ENCODE measurements at regions not wholly inside any gene's neighbourhood (a gene's known extent, or its start where the extent isn't known, plus 50 kb on each side); places are given as distances from the start of the nearest gene placed in this dataset.

- ATAC-seq (ENCODE audit: low read depth) (no peak), DNase-seq (no peak)
- no peaks in the 10 kb centered on the region for H4K20me1 ChIP-seq (ENCODE audit: control insufficient read depth, insufficient read depth, low read length, poor library complexity, severe bottlenecking)
- no peak for TF ChIP-seq CTCF (IDR thresholded peaks at IDR 0.05)
- TF ChIP-seq EZH2 (IDR thresholded peaks at IDR 0.05; ENCODE audit: borderline replicate concordance, insufficient read depth, low read depth, low read length, poor library complexity, severe bottlenecking): no peak
- no peak overlapping the region for H3K4me3 ChIP-seq (ENCODE audit: control extremely low read depth in 1 of 5, extremely low read depth in 1 of 5, insufficient read depth in 1 of 5, low read depth in 2 of 5, low read length in 4 of 5)
- intact Hi-C loops (cut with micrococcal nuclease): no loop called here
- no peaks in the 10 kb centered on the region for H3K4me1 Mint-ChIP-seq
- no peaks in the 10 kb centered on the region for H3K9me3 Mint-ChIP-seq (ENCODE audit: insufficient read depth)
- no peaks in the 10 kb centered on the region for H3K4me1 ChIP-seq (ENCODE audit: control insufficient read depth in 2 of 2, insufficient read depth in 2 of 2, low read length in 2 of 2)
- no peak overlapping the region for H2AFZ ChIP-seq (ENCODE audit: insufficient read depth, low read depth, low read length, poor library complexity, severe bottlenecking)
- H3K4me3 Mint-ChIP-seq: no peak overlapping the region
- H3K9me3 ChIP-seq (ENCODE audit: control extremely low read depth in 1 of 3, control insufficient read depth in 2 of 3, insufficient read depth in 1 of 3, low read length in 2 of 3): no peaks in the 10 kb centered on the region
- peaks cover 28% of the 10 kb centered on the region for H3K27me3 Mint-ChIP-seq
- H3K9ac ChIP-seq (ENCODE audit: low read length): no peak overlapping the region
- CTCF ChIA-PET: no interaction called here
- H3K79me2 ChIP-seq (ENCODE audit: control insufficient read depth, insufficient read depth, low read length): no peaks in the 10 kb centered on the region
- H3K27ac ChIP-seq (ENCODE audit: low read length in 2 of 2): no peak overlapping the region
- H3K27me3 ChIP-seq (replicated peaks in 1 of 4; ENCODE audit: control extremely low read depth in 1 of 4, control insufficient read depth in 3 of 4, insufficient read depth in 4 of 4, low read length in 3 of 4): peaks cover 0 to 7% (median 2%) of the 10 kb centered on the region in 4 experiments
- no peaks in the 10 kb centered on the region for H3K36me3 ChIP-seq (replicated peaks in 1 of 2; ENCODE audit: control extremely low read depth in 1 of 2, control insufficient read depth in 1 of 2, extremely low read depth in 1 of 2, insufficient read depth in 2 of 2, low read length in 1 of 2)
- POLR2A ChIA-PET: no interaction called here
- 100% methylated on average over 1 of the region's 2 CpGs for WGBS (ENCODE audit: insufficient coverage)
- no peak overlapping the region for H3K4me2 ChIP-seq (replicated peaks; ENCODE audit: low read depth, low read length, poor library complexity, severe bottlenecking)
- no peak overlapping the region for H3K27ac Mint-ChIP-seq
These were observed 163.9 kb downstream of the MAIP1 start for GRCh38 chr2:200119236-200119635.

GRCh38 chr2:200121931-200122330 lies 166.5 kb downstream of the MAIP1 start:
- no peak overlapping the region for H3K4me3 ChIP-seq (ENCODE audit: control extremely low read depth in 1 of 5, extremely low read depth in 1 of 5, insufficient read depth in 1 of 5, low read depth in 2 of 5, low read length in 4 of 5)
- Mint-ChIP-seq H3K9me3 (ENCODE audit: insufficient read depth) (no peaks in the 10 kb centered on the region), H3K4me3 (no peak overlapping the region), H3K4me1 (no peaks in the 10 kb centered on the region), H3K27ac (no peak overlapping the region), H3K27me3 (peaks cover 28% of the 10 kb centered on the region)
- TF ChIP-seq CTCF (IDR thresholded peaks at IDR 0.05): no peak
- TF ChIP-seq EZH2 (IDR thresholded peaks at IDR 0.05; ENCODE audit: borderline replicate concordance, insufficient read depth, low read depth, low read length, poor library complexity, severe bottlenecking): no peak
- H3K27ac ChIP-seq (ENCODE audit: low read length in 2 of 2): no peak overlapping the region
- H3K27me3 ChIP-seq (replicated peaks in 1 of 4; ENCODE audit: control extremely low read depth in 1 of 4, control insufficient read depth in 3 of 4, insufficient read depth in 4 of 4, low read length in 3 of 4): peaks cover 0 to 7% (median 2%) of the 10 kb centered on the region in 4 experiments
- H2AFZ ChIP-seq (ENCODE audit: insufficient read depth, low read depth, low read length, poor library complexity, severe bottlenecking): no peak overlapping the region
- no peaks in the 10 kb centered on the region for H4K20me1 ChIP-seq (ENCODE audit: control insufficient read depth, insufficient read depth, low read length, poor library complexity, severe bottlenecking)
- intact Hi-C loops (cut with micrococcal nuclease): no loop called here
- peaks cover 0 to 4% (median 0%) of the 10 kb centered on the region in 3 donors for H3K9me3 ChIP-seq (ENCODE audit: control extremely low read depth in 1 of 3, control insufficient read depth in 2 of 3, insufficient read depth in 1 of 3, low read length in 2 of 3)
- ATAC-seq (ENCODE audit: low read depth) (no peak), DNase-seq (no peak)
- ChIA-PET POLR2A (no interaction called here), CTCF (no interaction called here)
- H3K9ac ChIP-seq (ENCODE audit: low read length): no peak overlapping the region
- no peaks in the 10 kb centered on the region for H3K36me3 ChIP-seq (replicated peaks in 1 of 2; ENCODE audit: control extremely low read depth in 1 of 2, control insufficient read depth in 1 of 2, extremely low read depth in 1 of 2, insufficient read depth in 2 of 2, low read length in 1 of 2)
- H3K4me1 ChIP-seq (ENCODE audit: control insufficient read depth in 2 of 2, insufficient read depth in 2 of 2, low read length in 2 of 2): no peaks in the 10 kb centered on the region
- no peaks in the 10 kb centered on the region for H3K79me2 ChIP-seq (ENCODE audit: control insufficient read depth, insufficient read depth, low read length)
- no peak overlapping the region for H3K4me2 ChIP-seq (replicated peaks; ENCODE audit: low read depth, low read length, poor library complexity, severe bottlenecking)

All from B cell (primary cell).